BLaER1 (cell line): ENCODE measurements at regions not wholly inside any gene's neighbourhood (a gene's known extent, or its start where the extent isn't known, plus 50 kb on each side); places are given as distances from the start of the nearest gene placed in this dataset.

Experiments
- H3K27ac ChIP-seq: shearing (Covaris generic); formaldehyde crosslinking; 2 replicates; pipeline ENCODE4 v1.8.1; 2022
- H3K27me3 ChIP-seq: shearing (Covaris generic); formaldehyde crosslinking; 2 replicates; pipeline ENCODE4 v1.8.1; 2022
- H3K36me3 ChIP-seq: shearing (Covaris generic); formaldehyde crosslinking; 2 replicates; pipeline ENCODE4 v1.8.1; 2022
- H3K4me1 ChIP-seq: shearing (Covaris generic); formaldehyde crosslinking; 2 replicates; pipeline ENCODE4 v1.8.1; 2022
- H3K4me2 ChIP-seq: shearing (Covaris generic); formaldehyde crosslinking; 2 replicates; pipeline ENCODE4 v1.8.1; 2022
- H3K4me3 ChIP-seq: shearing (Covaris generic); formaldehyde crosslinking; 2 replicates; pipeline ENCODE4 v1.8.1; 2022
- H3K9ac ChIP-seq: shearing (Covaris generic); formaldehyde crosslinking; 2 replicates; pipeline ENCODE4 v1.8.1; 2022
- H3K9me3 ChIP-seq: shearing (Covaris generic); formaldehyde crosslinking; 2 replicates; pipeline ENCODE4 v1.8.1; 2022
- H4K20me1 ChIP-seq: shearing (Covaris generic); formaldehyde crosslinking; 2 replicates; pipeline ENCODE4 v1.8.1; 2022
- Cebpa-rat ChIP-seq: shearing (Covaris generic); IDR thresholded peaks from 2 replicates; pipeline ENCODE4 v1.8.1; 2022

GRCh38 chr7:32314761-32315160 lies 175.4 kb downstream of the LSM5 start:
- H4K20me1 ChIP-seq = no peaks in the 10 kb centered on the region
- H3K9me3 ChIP-seq = no peaks in the 10 kb centered on the region
- no peak overlapping the region for H3K4me2 ChIP-seq
- no peak for TF ChIP-seq Cebpa-rat
- H3K4me3 ChIP-seq = no peak overlapping the region
- H3K36me3 ChIP-seq = no peaks in the 10 kb centered on the region
- no peaks in the 10 kb centered on the region for H3K27me3 ChIP-seq
- no peak overlapping the region for H3K27ac ChIP-seq
- no peaks in the 10 kb centered on the region for H3K4me1 ChIP-seq
- H3K9ac ChIP-seq = no peak overlapping the region

- no peak overlapping the region for H3K27ac ChIP-seq
- no peak for TF ChIP-seq Cebpa-rat
- no peaks in the 10 kb centered on the region for H3K36me3 ChIP-seq
- peaks cover 15% of the 10 kb centered on the region for H3K9me3 ChIP-seq
- H3K9ac ChIP-seq = no peak overlapping the region
- no peaks in the 10 kb centered on the region for H3K4me1 ChIP-seq
- H3K4me3 ChIP-seq = no peak overlapping the region
- H4K20me1 ChIP-seq = no peaks in the 10 kb centered on the region
- H3K4me2 ChIP-seq = no peak overlapping the region
- no peaks in the 10 kb centered on the region for H3K27me3 ChIP-seq
Observed at GRCh38 chr7:32301427-32301826, 188.8 kb downstream of the LSM5 start.

- Histone ChIP-seq H4K20me1 (no peaks in the 10 kb centered on the region), H3K27me3 (no peaks in the 10 kb centered on the region), H3K4me2 (no peak overlapping the region), H3K4me3 (no peak overlapping the region), H3K36me3 (no peaks in the 10 kb centered on the region), H3K9ac (no peak overlapping the region), H3K4me1 (no peaks in the 10 kb centered on the region), H3K27ac (no peak overlapping the region), H3K9me3 (peaks cover 15% of the 10 kb centered on the region)
- no peak for TF ChIP-seq Cebpa-rat
Observed at GRCh38 chr7:32299133-32299702, 191.0 kb downstream of the LSM5 start.

- no peak for TF ChIP-seq Cebpa-rat
- no peak overlapping the region for H3K4me3 ChIP-seq
- peaks cover 15% of the 10 kb centered on the region for H3K9me3 ChIP-seq
- H3K4me1 ChIP-seq = peaks cover 6% of the 10 kb centered on the region
- H3K27ac ChIP-seq = no peak overlapping the region
- H4K20me1 ChIP-seq = no peaks in the 10 kb centered on the region
- no peaks in the 10 kb centered on the region for H3K36me3 ChIP-seq
- no peak overlapping the region for H3K9ac ChIP-seq
- H3K27me3 ChIP-seq = no peaks in the 10 kb centered on the region
- no peak overlapping the region for H3K4me2 ChIP-seq
Observed at GRCh38 chr7:32298408-32299132, 191.6 kb downstream of the LSM5 start.

- Histone ChIP-seq H3K27ac (no peak overlapping the region), H3K9me3 (peaks cover 8% of the 10 kb centered on the region), H3K9ac (no peak overlapping the region), H3K4me2 (peak overlapping the region; percentile 12; the same call in 1 of the 2 replicates), H3K36me3 (no peaks in the 10 kb centered on the region), H3K27me3 (no peaks in the 10 kb centered on the region), H3K4me3 (no peak overlapping the region), H3K4me1 (peaks cover 18% of the 10 kb centered on the region), H4K20me1 (no peaks in the 10 kb centered on the region)
- TF ChIP-seq Cebpa-rat = no peak
Observed at GRCh38 chr7:32293833-32294232, 196.3 kb downstream of the LSM5 start.

- no peaks in the 10 kb centered on the region for H3K36me3 ChIP-seq
- H3K9me3 ChIP-seq = no peaks in the 10 kb centered on the region
- H4K20me1 ChIP-seq = no peaks in the 10 kb centered on the region
- no peaks in the 10 kb centered on the region for H3K27me3 ChIP-seq
- H3K27ac ChIP-seq = no peak overlapping the region
- no peak overlapping the region for H3K4me3 ChIP-seq
- no peak for TF ChIP-seq Cebpa-rat
- H3K4me1 ChIP-seq = peaks cover 18% of the 10 kb centered on the region
- H3K9ac ChIP-seq = no peak overlapping the region
- peak overlapping the region; percentile 44 for H3K4me2 ChIP-seq
Observed at GRCh38 chr7:32289651-32290414, 200.3 kb downstream of the LSM5 start.

- Histone ChIP-seq H3K9ac (no peak overlapping the region), H4K20me1 (no peaks in the 10 kb centered on the region)
Observed at GRCh38 chr7:32285698-32286097, 204.5 kb downstream of the LSM5 start.

GRCh38 chr7:32283546-32283945 lies 206.6 kb downstream of the LSM5 start:
- H3K4me1 ChIP-seq = no peaks in the 10 kb centered on the region
- no peaks in the 10 kb centered on the region for H3K36me3 ChIP-seq
- H3K27ac ChIP-seq = no peak overlapping the region
- H3K4me3 ChIP-seq = no peak overlapping the region
- TF ChIP-seq Cebpa-rat = no peak
- H3K27me3 ChIP-seq = no peaks in the 10 kb centered on the region
- H3K4me2 ChIP-seq = no peak overlapping the region
- H3K9me3 ChIP-seq = no peaks in the 10 kb centered on the region
- H3K9ac ChIP-seq = no peak overlapping the region
- no peaks in the 10 kb centered on the region for H4K20me1 ChIP-seq

More at GRCh38 chr7:32285698-32286097, 204.5 kb downstream of the LSM5 start:
- H3K36me3 ChIP-seq = no peaks in the 10 kb centered on the region
- no peak overlapping the region for H3K4me3 ChIP-seq
- no peak overlapping the region for H3K27ac ChIP-seq
- no peak overlapping the region for H3K4me2 ChIP-seq
- no peaks in the 10 kb centered on the region for H3K27me3 ChIP-seq
- no peaks in the 10 kb centered on the region for H3K9me3 ChIP-seq
- no peak for TF ChIP-seq Cebpa-rat
- peaks cover 9% of the 10 kb centered on the region for H3K4me1 ChIP-seq

- Histone ChIP-seq H4K20me1 (no peaks in the 10 kb centered on the region), H3K4me2 (no peak overlapping the region), H3K4me1 (no peaks in the 10 kb centered on the region), H3K4me3 (no peak overlapping the region), H3K27me3 (no peaks in the 10 kb centered on the region), H3K36me3 (no peaks in the 10 kb centered on the region), H3K9ac (no peak overlapping the region), H3K27ac (no peak overlapping the region), H3K9me3 (no peaks in the 10 kb centered on the region)
- TF ChIP-seq Cebpa-rat = no peak
Observed at GRCh38 chr7:32279500-32279899, 209.3 kb upstream of the PDE1C start.
